Panc1 (cell line): ENCODE measurements at regions not wholly inside any gene's neighbourhood (a gene's known extent, or its start where the extent isn't known, plus 50 kb on each side); places are given as distances from the start of the nearest gene placed in this dataset.

Experiments used
- POLR2AphosphoS5 ChIP-seq: IDR thresholded peaks from 2 replicates; pipeline ENCODE4 v1.6.1; 2012; ENCODE audit warnings: mild to moderate bottlenecking, low read depth, low read length, moderate library complexity
- TCF7L2 ChIP-seq: IDR thresholded peaks from 2 replicates; pipeline ENCODE4 v1.6.1; 2011; ENCODE audit warnings: mild to moderate bottlenecking, low read depth, low read length, inconsistent platforms
- TF ChIP-seq, protein P1 (sequence below): fragments of 450-650 bp; IDR thresholded peaks from 2 replicates; pipeline ENCODE4 v1.5.1; 2017; ENCODE audit warnings: mild to moderate bottlenecking

DNA sequence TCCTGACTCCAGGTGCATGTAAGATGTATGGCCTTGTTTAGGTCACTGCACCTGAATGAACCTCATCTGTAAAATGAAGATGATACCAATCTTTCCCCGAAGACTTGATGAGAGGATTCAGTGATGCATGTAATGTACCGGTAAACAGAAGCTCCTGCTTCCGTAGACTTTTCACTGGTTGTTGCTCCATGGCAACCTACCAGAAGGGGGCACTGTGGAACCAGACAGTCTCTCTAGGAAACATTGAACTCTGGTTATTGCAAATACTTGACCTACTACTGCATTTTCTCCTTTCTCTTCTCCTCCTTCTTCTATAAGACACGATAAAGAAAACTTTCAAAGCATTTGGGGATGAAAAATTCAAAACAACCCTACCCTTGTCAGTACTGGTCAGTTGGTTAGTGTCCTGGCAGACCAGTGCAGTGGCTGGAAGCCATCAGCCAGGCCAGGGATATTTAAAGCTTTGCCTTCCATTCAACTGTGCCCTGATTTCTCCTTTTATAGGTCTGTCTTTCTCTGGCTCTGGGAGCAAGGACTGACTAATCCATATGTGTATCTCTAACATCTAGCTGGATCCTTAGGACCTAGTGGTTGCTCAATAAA lies 667.4 kb upstream of the SALL1 start:
- TF ChIP-seq, protein P1, sequence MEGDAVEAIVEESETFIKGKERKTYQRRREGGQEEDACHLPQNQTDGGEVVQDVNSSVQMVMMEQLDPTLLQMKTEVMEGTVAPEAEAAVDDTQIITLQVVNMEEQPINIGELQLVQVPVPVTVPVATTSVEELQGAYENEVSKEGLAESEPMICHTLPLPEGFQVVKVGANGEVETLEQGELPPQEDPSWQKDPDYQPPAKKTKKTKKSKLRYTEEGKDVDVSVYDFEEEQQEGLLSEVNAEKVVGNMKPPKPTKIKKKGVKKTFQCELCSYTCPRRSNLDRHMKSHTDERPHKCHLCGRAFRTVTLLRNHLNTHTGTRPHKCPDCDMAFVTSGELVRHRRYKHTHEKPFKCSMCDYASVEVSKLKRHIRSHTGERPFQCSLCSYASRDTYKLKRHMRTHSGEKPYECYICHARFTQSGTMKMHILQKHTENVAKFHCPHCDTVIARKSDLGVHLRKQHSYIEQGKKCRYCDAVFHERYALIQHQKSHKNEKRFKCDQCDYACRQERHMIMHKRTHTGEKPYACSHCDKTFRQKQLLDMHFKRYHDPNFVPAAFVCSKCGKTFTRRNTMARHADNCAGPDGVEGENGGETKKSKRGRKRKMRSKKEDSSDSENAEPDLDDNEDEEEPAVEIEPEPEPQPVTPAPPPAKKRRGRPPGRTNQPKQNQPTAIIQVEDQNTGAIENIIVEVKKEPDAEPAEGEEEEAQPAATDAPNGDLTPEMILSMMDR = peak; percentile 70
- TF ChIP-seq TCF7L2 (no peak), POLR2AphosphoS5 (no peak)
